Bronchial epithelial cell (primary cell): ENCODE measurements at regions not wholly inside any gene's neighbourhood (a gene's known extent, or its start where the extent isn't known, plus 50 kb on each side); places are given as distances from the start of the nearest gene placed in this dataset.
A peak's percentile ranks its signal among the peaks of the same experiment; 100 is the strongest.

Source experiments
- DNase-seq: peaks from one replicate; pipeline ENCODE4 v3.0.0-alpha.2; 2010; ENCODE audit warnings: low read depth
- FAIRE-seq: peaks from 2 replicates; lab custom pipeline; 2011; peaks lifted over from hg19 to GRCh38; lab: Jason Lieb, UNC
- H3K27me3 ChIP-seq: 2 replicates; pipeline ENCODE4 v1.5.1; 2011; ENCODE audit warnings: low read length; ENCODE audit not compliant: control insufficient read depth, insufficient read depth
- H3K36me3 ChIP-seq: 2 replicates; pipeline ENCODE4 v1.5.1; 2011; ENCODE audit warnings: low read length; ENCODE audit not compliant: control insufficient read depth, insufficient read depth
- H3K4me3 ChIP-seq: 2 replicates; pipeline ENCODE4 v1.5.1; 2011; ENCODE audit warnings: mild to moderate bottlenecking, low read depth, low read length, control low read depth
- TF ChIP-seq, protein P1 (sequence below): IDR thresholded peaks from 2 replicates; pipeline ENCODE4 v1.5.1; 2011; ENCODE audit warnings: mild to moderate bottlenecking, moderate library complexity, low read length, control low read depth, inconsistent platforms; ENCODE audit not compliant: insufficient read depth, severe bottlenecking

DNA sequence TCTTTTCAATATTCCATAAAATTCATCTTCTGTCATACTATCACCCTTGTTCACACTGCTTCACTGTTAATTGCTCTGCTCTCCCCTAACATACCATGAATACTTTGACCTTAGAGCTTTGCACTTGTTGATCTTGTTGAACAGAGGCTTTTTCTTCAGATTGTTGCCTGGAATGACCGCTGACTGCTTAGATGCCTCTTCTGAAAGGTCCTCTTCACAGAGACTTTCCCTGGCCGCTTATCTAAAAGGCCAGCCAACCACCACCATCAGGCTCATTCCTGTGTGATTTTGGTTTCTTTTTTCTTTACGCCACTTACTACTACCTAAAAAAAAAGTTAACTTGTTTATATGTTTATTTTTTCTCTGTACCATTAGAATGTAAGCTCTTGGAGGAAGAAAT is 667.7 kb downstream of the STPG2 start:
- no peak for DNase-seq
- Histone ChIP-seq H3K36me3 (no peaks in the 10 kb centered on the region), H3K27me3 (no peaks in the 10 kb centered on the region), H3K4me3 (no peak overlapping the region)
- TF ChIP-seq, protein P1, sequence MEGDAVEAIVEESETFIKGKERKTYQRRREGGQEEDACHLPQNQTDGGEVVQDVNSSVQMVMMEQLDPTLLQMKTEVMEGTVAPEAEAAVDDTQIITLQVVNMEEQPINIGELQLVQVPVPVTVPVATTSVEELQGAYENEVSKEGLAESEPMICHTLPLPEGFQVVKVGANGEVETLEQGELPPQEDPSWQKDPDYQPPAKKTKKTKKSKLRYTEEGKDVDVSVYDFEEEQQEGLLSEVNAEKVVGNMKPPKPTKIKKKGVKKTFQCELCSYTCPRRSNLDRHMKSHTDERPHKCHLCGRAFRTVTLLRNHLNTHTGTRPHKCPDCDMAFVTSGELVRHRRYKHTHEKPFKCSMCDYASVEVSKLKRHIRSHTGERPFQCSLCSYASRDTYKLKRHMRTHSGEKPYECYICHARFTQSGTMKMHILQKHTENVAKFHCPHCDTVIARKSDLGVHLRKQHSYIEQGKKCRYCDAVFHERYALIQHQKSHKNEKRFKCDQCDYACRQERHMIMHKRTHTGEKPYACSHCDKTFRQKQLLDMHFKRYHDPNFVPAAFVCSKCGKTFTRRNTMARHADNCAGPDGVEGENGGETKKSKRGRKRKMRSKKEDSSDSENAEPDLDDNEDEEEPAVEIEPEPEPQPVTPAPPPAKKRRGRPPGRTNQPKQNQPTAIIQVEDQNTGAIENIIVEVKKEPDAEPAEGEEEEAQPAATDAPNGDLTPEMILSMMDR = no peak
- no peak for FAIRE-seq

DNA sequence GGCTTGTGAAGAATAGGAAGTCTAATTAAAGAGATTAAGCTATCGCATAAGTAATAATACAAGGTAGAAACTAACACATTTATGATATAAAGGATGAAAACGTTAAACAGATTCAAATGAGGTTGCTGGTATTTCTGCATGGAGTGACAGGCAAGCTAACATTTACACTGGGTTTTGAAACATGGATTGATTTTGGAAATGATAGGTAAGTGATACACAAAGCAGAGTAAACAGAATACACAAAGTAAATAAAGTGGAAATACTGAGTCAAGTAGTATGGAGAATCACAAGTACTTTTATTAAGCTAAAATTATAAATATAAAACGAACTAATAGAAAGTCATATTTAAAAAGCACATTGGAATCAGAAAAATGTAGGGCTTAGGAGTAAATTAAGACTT is 665.3 kb downstream of the STPG2 start:
- FAIRE-seq = no peak
- DNase-seq = no peak
- Histone ChIP-seq H3K4me3 (no peak overlapping the region), H3K36me3 (no peaks in the 10 kb centered on the region), H3K27me3 (no peaks in the 10 kb centered on the region)
- TF ChIP-seq, protein P1 = no peak

DNA sequence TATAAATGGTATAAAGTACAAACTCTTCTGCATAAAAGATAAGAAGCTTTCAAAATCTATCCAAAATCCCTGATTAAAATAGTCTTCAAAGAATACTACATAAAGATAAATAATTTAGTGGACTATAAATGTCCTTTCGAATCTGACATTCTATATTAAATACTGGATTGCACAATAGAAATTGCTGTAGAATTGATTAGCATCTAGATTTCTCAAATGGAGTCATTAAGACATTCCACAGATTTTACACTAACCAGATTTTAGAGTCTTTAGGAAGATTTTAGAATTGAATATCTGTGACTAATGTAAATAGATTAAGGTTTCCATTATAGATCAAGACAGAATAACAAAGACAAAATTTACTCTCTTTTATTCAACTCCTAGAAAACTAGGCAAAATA is 663.9 kb downstream of the STPG2 start:
- no peak for DNase-seq
- Histone ChIP-seq H3K4me3 (no peak overlapping the region), H3K27me3 (no peaks in the 10 kb centered on the region), H3K36me3 (no peaks in the 10 kb centered on the region)
- no peak for FAIRE-seq
- TF ChIP-seq, protein P1 = no peak

DNA sequence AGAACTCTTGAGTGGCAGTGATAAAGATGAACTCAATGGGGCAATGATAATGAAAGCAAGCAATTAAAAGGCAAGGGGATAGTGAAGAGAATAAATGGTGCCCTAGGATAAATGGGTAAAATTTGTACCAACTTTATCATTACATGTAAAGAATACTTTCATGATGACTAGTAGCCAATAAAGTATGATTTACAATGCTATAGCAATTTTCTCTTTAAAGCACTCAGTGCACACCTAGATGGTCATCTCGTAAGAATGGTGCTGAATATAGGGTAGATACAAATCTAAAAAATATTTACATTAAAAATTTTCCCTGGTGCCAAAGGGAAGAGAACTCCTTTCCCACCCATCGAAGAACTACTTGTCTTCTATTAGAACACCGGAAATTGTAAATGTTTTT is 651.4 kb downstream of the STPG2 start:
- Histone ChIP-seq H3K4me3 (no peak overlapping the region), H3K36me3 (no peaks in the 10 kb centered on the region), H3K27me3 (no peaks in the 10 kb centered on the region)
- TF ChIP-seq, protein P1 = no peak
- DNase-seq (no peak), FAIRE-seq (no peak)

DNA sequence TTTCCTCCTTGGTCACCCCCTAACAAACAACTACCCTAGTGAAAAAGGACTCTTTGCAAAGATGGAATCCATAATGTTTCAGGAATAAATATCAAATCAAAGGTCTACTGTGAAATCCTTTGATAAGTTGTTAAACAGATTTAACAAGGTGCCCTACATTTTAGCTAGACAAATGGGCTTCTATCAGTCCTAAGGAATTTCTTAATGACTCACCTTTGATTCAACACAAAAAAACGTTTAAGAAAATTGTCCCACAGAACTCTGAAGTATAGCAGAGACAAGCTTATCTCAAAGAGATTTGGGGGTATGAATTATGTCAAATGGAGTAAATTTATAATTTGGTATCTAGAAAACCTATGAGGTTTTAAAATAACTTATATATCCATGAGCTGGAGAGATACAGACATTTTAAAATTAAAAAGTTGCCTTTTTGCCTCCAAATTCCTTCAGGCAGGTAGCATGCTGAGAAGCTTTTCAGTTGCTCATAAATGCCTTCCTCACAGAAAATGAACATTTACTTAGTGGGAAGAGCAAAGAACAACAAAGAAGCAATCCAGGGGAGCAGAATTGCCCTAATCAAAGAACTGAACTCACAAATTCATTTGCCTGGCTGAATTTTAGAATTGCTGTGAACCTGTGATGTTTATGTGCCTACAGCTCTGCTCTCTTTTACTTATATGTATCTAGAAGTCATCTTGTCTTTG is 649.3 kb downstream of the STPG2 start:
- TF ChIP-seq, protein P1 = no peak
- Histone ChIP-seq H3K36me3 (no peaks in the 10 kb centered on the region), H3K4me3 (no peak overlapping the region), H3K27me3 (no peaks in the 10 kb centered on the region)
- DNase-seq (peak; percentile 56), FAIRE-seq (no peak)

DNA sequence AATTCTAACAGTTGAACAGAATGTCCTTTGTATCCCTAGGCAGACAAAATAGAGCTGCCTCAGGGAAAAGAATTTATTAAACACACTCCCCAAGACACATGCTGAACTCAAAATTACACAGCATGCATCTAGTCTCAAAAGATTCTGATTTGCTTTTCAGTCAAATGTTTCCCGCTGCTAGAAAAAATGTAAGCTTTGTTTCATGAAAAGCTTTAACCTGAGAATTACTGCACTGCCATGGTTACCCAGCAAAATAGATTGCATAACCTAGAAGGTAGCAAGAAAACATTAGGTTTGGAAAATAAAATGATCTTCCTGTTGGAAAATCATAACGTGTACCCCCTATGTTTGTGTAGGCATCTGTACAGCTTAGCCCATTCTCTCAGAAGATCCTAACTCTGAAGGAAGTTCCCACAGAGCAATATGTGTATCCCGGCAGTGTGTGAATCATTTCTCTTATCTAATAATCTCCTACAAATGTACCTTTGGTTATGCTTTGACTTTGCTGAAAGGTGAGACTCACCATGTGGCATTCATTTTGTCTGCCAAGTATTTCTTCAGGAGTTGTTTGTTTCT is 646.9 kb downstream of the STPG2 start:
- Histone ChIP-seq H3K4me3 (no peak overlapping the region), H3K27me3 (no peaks in the 10 kb centered on the region), H3K36me3 (no peaks in the 10 kb centered on the region)
- TF ChIP-seq, protein P1 = no peak
- no peak for FAIRE-seq
- DNase-seq = peak; percentile 70
